Transverse colon (tissue), 4 donors: ENCODE measurements at regions not wholly inside any gene's neighbourhood (a gene's known extent, or its start where the extent isn't known, plus 50 kb on each side); places are given as distances from the start of the nearest gene placed in this dataset.

Experiments used
- DNase-seq: peaks from one replicate; pipeline ENCODE4 v3.0.0-alpha.2; 2019
- H3K27ac ChIP-seq, 4 donors: fragments of 200-600 bp; sonication (generic); 2 replicates each; pipeline ENCODE4 v1.5.1; 2016 to 2018; ENCODE audit warnings: inconsistent platforms in 4 of 4
- H3K27me3 ChIP-seq: fragments of 200-600 bp; sonication (generic); 2 replicates; pipeline ENCODE4 v1.5.1; 2017; ENCODE audit warnings: inconsistent platforms
- H3K36me3 ChIP-seq, 4 donors: fragments of 200-600 bp; sonication (generic); 2 replicates each; pipeline ENCODE4 v1.5.1; 2017 to 2019; ENCODE audit warnings: inconsistent platforms in 4 of 4
- H3K4me1 ChIP-seq, 4 donors: fragments of 200-600 bp; sonication (generic); 2 replicates each; pipeline ENCODE4 v1.5.1; 2017 to 2020; ENCODE audit warnings: inconsistent platforms in 4 of 4
- H3K4me3 ChIP-seq, 4 donors: fragments of 200-600 bp; sonication (generic); 1 replicate in 1 of 4; 2 replicates in 3 of 4; pipeline versions ENCODE4 v1.5.1 to v1.6.1; 2017 to 2019; ENCODE audit warnings: inconsistent platforms in 4 of 4
- H3K9me3 ChIP-seq, 2 donors: fragments of 200-600 bp; sonication (generic); 2 replicates each; pipeline ENCODE4 v1.5.1; 2017 to 2019; ENCODE audit warnings: inconsistent platforms in 2 of 2
- CTCF ChIP-seq, 5 experiments: fragments of 200-600 bp in 3 of 5; fragments of 450-650 bp in 2 of 5; sonication (generic) in 3 of 5; IDR thresholded peaks; 1 replicate in 2 of 5; 2 replicates in 3 of 5; pipeline ENCODE4 v1.5.1; 2016 to 2017; ENCODE audit warnings: antibody characterized with exemption in 5 of 5, inconsistent platforms in 3 of 5, mild to moderate bottlenecking in 2 of 5, moderate library complexity in 1 of 5
- EP300 ChIP-seq: sonication (generic); formaldehyde crosslinking; IDR thresholded peaks from one replicate; pipeline ENCODE4 v1.6.1; 2017; ENCODE audit warnings: antibody characterized with exemption, low read depth
- POLR2A ChIP-seq: fragments of 450-650 bp; IDR thresholded peaks from one replicate; pipeline ENCODE4 v1.6.1; 2016; ENCODE audit warnings: antibody characterized with exemption, mild to moderate bottlenecking, moderate library complexity
- POLR2AphosphoS5 ChIP-seq, 3 donors: sonication (generic); formaldehyde crosslinking; IDR thresholded peaks; one replicate each; pipeline ENCODE4 v1.6.1; 2016; ENCODE audit warnings: antibody characterized with exemption in 3 of 3
- WGBS, 2 donors: methylation state at CpG; one replicate each; pipeline ENCODE4 v1.1.5; 2018; ENCODE audit warnings: low coverage in 1 of 2; 5-methylcytosine and 5-hydroxymethylcytosine counted together
- in situ Hi-C, 4 donors: fragments of 200-750 bp; cut with MboI; loops; one replicate each; pipeline versions ENCODE4 v1.15.0 to v1.15.1; 2017; ENCODE audit warnings: low sequenced_read_pairs in 3 of 4, low pct_ligation_motif_present in 1 of 4, low pct_unique_long_range_greater_than_20kb in 1 of 4
- intact Hi-C: fragments of 100-400 bp; cut with DNase I; formaldehyde crosslinking; loops from one replicate; pipeline ENCODE4 v1.15.1; 2023; ENCODE audit warnings: low total_unique reads

GRCh38 chr4:41324861-41325260, 68.1 kb downstream of the UCHL1 start:
- intact Hi-C loops = no loop called here
- no peaks in the 10 kb centered on the region for H3K9me3 ChIP-seq
- no peak for DNase-seq
- 77 to 89% methylated on average over 5 to 6 of the region's 6 CpGs for WGBS, 2 donors
- no peaks in the 10 kb centered on the region for H3K36me3 ChIP-seq
- H3K27ac ChIP-seq = no peak overlapping the region
- in situ Hi-C loops = no loop called here
- H3K4me1 ChIP-seq = no peaks in the 10 kb centered on the region
- H3K4me3 ChIP-seq = no peak overlapping the region
- H3K27me3 ChIP-seq = no peaks in the 10 kb centered on the region
- TF ChIP-seq EP300 = no peak
- TF ChIP-seq POLR2A = no peak
- no peak for TF ChIP-seq POLR2AphosphoS5 (IDR thresholded peaks at IDR 0.05)
- no peak for TF ChIP-seq CTCF (IDR thresholded peaks at IDR 0.05)

DNA sequence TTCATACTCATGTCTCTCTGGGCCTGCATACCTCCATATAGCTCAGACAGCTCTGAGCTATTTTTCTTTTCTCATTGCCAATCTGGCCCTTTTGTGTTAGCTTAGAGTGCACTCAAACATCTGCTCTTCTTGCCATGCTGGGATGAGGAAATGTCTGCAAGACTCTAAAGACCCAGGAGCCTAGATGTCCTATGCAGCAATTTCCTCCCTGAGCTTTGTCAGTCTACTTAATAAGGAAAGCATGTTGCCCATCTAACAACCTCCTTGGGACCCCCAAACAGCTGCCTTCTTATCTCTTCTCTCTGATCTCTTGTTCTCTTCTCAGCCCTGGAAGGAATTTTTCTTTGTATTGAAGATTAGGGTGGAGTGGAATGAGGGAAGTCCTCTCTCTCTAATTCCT, 69.2 kb downstream of the UCHL1 start:
- TF ChIP-seq CTCF (IDR thresholded peaks at IDR 0.05) = no peak
- no peak for TF ChIP-seq POLR2AphosphoS5 (IDR thresholded peaks at IDR 0.05)
- no peak for TF ChIP-seq EP300
- TF ChIP-seq POLR2A = no peak
- Histone ChIP-seq H3K27me3 (no peaks in the 10 kb centered on the region), H3K36me3 (no peaks in the 10 kb centered on the region), H3K4me1 (no peaks in the 10 kb centered on the region), H3K9me3 (no peaks in the 10 kb centered on the region), H3K4me3 (no peak overlapping the region), H3K27ac (no peak overlapping the region)
- DNase-seq = no peak
- in situ Hi-C loops = no loop called here
- intact Hi-C loops = no loop called here

DNA sequence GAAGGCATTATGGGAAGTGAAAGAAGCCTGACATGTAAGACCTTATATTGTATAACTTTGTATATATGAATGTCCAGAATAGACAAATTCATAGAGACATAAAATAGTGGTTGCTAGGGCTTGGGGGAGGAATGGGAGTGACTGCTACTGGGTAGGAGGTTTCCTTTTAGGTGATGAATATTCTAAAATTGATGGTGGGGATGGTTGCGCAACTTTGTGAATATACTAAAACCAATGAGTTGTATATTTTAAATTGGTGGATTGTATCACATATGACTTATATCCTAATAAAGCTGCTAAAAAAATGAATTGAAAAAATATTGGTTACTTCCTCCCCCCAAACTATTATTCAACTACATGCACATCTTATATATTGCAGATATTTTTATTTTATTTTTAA, 70.0 kb downstream of the UCHL1 start:
- Histone ChIP-seq H3K4me3 (no peak overlapping the region), H3K4me1 (no peaks in the 10 kb centered on the region), H3K9me3 (no peaks in the 10 kb centered on the region), H3K27me3 (no peaks in the 10 kb centered on the region), H3K36me3 (no peaks in the 10 kb centered on the region), H3K27ac (no peak overlapping the region)
- intact Hi-C loops = no loop called here
- no peak for DNase-seq
- WGBS, 2 donors = 93 to 96% methylated on average over 1 of the region's 1 CpG
- in situ Hi-C loops = no loop called here
- no peak for TF ChIP-seq POLR2A
- no peak for TF ChIP-seq EP300
- no peak for TF ChIP-seq POLR2AphosphoS5 (IDR thresholded peaks at IDR 0.05)
- TF ChIP-seq CTCF (IDR thresholded peaks at IDR 0.05) = no peak

GRCh38 chr4:41327770-41328169, 71.0 kb downstream of the UCHL1 start:
- Histone ChIP-seq H3K4me3 (no peak overlapping the region), H3K36me3 (no peaks in the 10 kb centered on the region), H3K27me3 (no peaks in the 10 kb centered on the region), H3K4me1 (no peaks in the 10 kb centered on the region), H3K9me3 (no peaks in the 10 kb centered on the region), H3K27ac (no peak overlapping the region)
- no peak for DNase-seq
- intact Hi-C loops (no loop called here), in situ Hi-C loops (no loop called here)
- WGBS, 2 donors = 68 to 72% methylated on average over 3 to 6 of the region's 6 CpGs
- TF ChIP-seq POLR2AphosphoS5 (IDR thresholded peaks at IDR 0.05) (no peak), POLR2A (no peak), EP300 (no peak), CTCF (IDR thresholded peaks at IDR 0.05) (no peak)
